GM12865 (cell line): ENCODE measurements at regions not wholly inside any gene's neighbourhood (a gene's known extent, or its start where the extent isn't known, plus 50 kb on each side); places are given as distances from the start of the nearest gene placed in this dataset.

Experiments
- DNase-seq: peaks from one replicate; pipeline ENCODE4 v3.0.0; 2010; ENCODE audit warnings: low read depth
- H3K4me3 ChIP-seq: 2 replicates; pipeline ENCODE4 v1.5.1; 2011; ENCODE audit warnings: mild to moderate bottlenecking, low read depth, low read length, control low read depth
- TF ChIP-seq, protein P1 (sequence below): IDR thresholded peaks from 2 replicates; pipeline ENCODE4 v1.5.1; 2011; ENCODE audit warnings: low read length, control low read depth, low read depth, inconsistent platforms; ENCODE audit not compliant: insufficient read depth; ENCODE audit errors: missing control alignments

DNA sequence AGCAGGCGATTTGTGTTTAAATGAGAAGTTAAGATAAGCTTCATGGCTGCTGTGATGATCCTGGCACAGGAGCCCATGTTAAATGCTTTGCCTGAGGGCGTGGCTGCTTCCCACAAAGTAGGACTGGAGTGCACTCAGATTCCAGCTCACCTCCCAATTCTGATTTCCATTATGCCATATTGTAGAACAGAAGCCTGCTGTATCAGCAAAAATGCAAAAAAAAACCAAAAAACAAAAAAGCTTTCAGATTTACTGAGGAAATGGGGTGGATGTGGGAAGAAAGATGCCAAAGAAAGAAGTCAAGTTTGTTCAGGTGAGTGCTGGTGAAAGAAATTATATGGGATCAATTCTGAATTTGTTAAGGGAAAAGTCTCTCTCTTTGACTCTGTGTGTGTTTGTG lies 610.4 kb upstream of the NETO1 start:
- H3K4me3 ChIP-seq = no peak overlapping the region
- TF ChIP-seq, protein P1, sequence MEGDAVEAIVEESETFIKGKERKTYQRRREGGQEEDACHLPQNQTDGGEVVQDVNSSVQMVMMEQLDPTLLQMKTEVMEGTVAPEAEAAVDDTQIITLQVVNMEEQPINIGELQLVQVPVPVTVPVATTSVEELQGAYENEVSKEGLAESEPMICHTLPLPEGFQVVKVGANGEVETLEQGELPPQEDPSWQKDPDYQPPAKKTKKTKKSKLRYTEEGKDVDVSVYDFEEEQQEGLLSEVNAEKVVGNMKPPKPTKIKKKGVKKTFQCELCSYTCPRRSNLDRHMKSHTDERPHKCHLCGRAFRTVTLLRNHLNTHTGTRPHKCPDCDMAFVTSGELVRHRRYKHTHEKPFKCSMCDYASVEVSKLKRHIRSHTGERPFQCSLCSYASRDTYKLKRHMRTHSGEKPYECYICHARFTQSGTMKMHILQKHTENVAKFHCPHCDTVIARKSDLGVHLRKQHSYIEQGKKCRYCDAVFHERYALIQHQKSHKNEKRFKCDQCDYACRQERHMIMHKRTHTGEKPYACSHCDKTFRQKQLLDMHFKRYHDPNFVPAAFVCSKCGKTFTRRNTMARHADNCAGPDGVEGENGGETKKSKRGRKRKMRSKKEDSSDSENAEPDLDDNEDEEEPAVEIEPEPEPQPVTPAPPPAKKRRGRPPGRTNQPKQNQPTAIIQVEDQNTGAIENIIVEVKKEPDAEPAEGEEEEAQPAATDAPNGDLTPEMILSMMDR = no peak
- no peak for DNase-seq

DNA sequence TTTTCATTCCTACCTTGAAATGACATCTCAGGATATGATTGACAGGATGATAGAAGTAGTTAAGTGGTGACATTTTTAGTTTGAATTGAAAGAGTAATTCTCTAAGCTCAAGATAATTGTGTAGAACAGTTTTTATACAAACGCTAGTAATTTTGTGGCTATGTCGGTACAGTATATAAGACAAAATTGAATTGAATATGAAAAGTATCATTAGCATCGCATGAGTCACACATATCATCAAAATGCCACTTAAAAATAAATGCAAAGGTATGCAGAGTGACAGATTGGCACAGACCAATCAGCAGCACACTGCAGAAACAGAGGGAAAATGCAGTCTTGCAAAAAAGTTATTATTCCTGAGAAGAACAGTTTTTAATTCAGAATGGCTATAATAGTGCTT lies 608.2 kb upstream of the NETO1 start:
- TF ChIP-seq, protein P1 = no peak
- no peak for DNase-seq
- H3K4me3 ChIP-seq = no peak overlapping the region

DNA sequence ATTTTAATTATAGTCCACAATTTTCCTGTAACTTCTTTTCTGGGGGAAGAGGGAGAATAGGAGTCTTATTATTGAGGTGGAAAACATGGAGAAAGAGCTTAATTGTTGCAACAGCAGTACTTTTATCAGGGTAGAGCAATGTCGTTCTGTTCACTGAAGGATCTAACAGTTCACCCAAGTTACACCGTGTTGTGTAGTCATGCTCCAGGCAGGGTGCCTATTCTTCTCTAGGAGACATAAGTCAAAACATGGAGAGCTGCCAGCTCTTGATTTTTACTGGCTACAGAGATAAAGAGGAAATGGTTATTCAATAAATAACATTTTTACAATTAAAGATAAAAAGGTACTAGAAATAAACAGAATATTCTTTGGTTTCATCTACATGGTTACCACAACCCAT lies 594.3 kb upstream of the NETO1 start:
- TF ChIP-seq, protein P1 = no peak
- no peak for DNase-seq
- H3K4me3 ChIP-seq = no peak overlapping the region

DNA sequence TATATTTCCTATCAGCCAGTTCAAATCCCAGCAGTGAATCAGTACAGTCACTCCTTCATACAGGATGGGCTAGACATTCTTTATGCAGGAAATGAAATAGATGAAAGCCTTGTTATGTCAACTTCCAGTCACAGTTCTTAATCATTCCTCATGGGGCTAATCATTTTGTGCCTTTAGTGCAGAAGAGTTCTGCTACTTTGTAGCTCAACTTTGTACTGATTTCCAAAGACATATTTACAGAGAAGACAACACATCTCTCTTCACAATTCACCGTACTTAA lies 593.9 kb upstream of the NETO1 start:
- no peak for DNase-seq
- TF ChIP-seq, protein P1 = no peak

DNA sequence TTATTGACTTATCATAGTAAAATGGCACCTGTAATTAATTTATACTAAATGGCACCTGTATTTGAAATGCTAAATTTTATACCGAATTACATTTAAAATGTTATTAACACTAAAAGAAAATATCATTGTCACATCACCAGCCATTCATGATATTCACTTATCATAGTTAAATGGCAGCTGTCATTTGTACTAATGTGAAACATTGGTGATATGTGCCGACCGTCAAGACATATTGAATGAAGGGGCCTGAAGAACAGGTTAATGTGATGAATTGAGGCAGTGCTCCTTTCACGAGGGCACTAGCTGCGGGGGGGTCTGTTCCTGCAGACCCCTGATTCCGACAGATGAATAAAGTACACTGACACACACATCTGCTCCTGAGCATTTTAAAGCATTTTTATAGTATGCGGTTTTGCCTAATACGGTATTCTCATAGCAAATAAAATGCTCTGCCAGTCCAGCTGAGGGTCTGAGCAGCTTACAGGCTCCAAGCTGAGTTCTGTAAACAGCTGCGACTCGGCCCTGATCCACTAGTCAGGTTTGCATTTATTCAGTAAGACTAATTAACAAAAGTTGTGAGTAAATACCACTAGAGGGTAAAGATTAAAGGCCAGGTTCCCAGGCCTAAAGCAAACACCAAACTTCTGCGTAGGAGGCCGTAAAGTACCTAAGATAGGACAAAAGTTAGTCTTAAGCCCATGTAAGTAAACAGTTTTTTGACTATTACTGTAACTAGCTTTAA lies 593.4 kb upstream of the NETO1 start:
- TF ChIP-seq, protein P1 = no peak
- DNase-seq = no peak
- no peak overlapping the region for H3K4me3 ChIP-seq

More for the DNA sequence above, 593.9 kb upstream of the NETO1 start:
- H3K4me3 ChIP-seq = no peak overlapping the region

DNA sequence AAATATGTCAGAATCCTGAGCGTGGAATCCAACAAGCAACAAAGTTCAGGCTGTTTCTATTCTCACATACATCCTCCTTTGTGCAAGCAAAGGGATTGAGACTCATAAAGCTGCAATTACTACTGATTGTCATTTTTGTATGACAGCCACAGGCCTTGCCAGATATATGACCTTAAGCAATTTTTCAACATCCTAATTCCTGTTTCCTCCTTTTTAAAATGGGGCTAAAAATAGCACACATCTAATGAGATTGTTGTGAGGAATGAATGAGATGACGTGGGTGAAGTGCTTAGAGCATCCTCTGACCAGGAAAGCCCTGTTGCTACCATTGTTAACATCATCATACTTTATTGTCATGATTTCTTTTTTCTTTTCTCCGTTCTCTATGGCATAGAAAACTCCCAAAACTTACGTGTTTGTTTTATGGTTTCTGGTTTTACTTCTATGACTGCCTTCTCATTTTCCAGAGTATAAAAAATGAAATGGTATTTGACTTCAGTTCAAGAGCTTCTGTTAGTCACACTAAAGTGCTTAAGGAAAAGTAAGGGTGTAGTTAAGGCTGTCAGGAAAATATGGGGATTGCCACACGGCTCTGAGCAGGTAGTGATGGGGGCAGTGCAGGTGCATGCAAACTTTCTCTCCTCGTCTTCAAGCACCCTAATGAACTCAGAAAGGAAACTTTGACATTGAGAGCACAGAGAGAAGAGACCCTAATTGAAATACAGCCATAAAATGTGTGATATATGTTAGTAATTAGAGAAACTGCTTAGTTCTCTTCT lies 590.6 kb upstream of the NETO1 start:
- DNase-seq = no peak
- TF ChIP-seq, protein P1 = no peak
- no peak overlapping the region for H3K4me3 ChIP-seq
